CD4-positive, alpha-beta T cell treated with Interleukin-6 for 4 hours (primary cell): ENCODE measurements at regions not wholly inside any gene's neighbourhood (a gene's known extent, or its start where the extent isn't known, plus 50 kb on each side); places are given as distances from the start of the nearest gene placed in this dataset.
"Not testable (repeated sequence)": the region's sequence is repeated elsewhere in the genome, so short reads cannot be mapped to it uniquely, and the experiment has no call there.

Source experiments
- DNase-seq: peaks from one replicate; pipeline ENCODE4 v3.0.0-alpha.2; 2020; ENCODE audit warnings: mixed read lengths

GRCh38 chr5:2829239-2829638, 77.8 kb upstream of the IRX2 start:
- no peak for DNase-seq

- DNase-seq = no peak
These were observed 67.5 kb upstream of the IRX2 start for GRCh38 chr5:2818936-2819335.

- DNase-seq = no peak
These were observed 65.6 kb upstream of the IRX2 start for GRCh38 chr5:2817031-2817603.

GRCh38 chr5:2813678-2814077, 62.2 kb upstream of the IRX2 start:
- no peak for DNase-seq

- DNase-seq = no peak
These were observed 59.2 kb upstream of the IRX2 start for GRCh38 chr5:2810644-2811043.

GRCh38 chr5:2807244-2807643, 55.8 kb upstream of the IRX2 start:
- not testable (repeated sequence) for DNase-seq

- no peak for DNase-seq
These were observed 54.7 kb upstream of the IRX2 start for GRCh38 chr5:2806176-2806575.

GRCh38 chr5:2805080-2805479, 53.6 kb upstream of the IRX2 start:
- DNase-seq = no peak

GRCh38 chr5:2803751-2804150, 52.3 kb upstream of the IRX2 start:
- DNase-seq = no peak

- no peak for DNase-seq
These were observed 51.4 kb upstream of the IRX2 start for GRCh38 chr5:2802693-2803365.

- no peak for DNase-seq
These were observed 50.4 kb upstream of the IRX2 start for GRCh38 chr5:2801577-2802525.
